Muscle layer of colon (tissue), 2 donors: ENCODE measurements at regions not wholly inside any gene's neighbourhood (a gene's known extent, or its start where the extent isn't known, plus 50 kb on each side); places are given as distances from the start of the nearest gene placed in this dataset.

Experiments
- H3K27ac ChIP-seq: one replicate; pipeline ENCODE4 v1.7.0; 2013; ENCODE audit warnings: low read depth, mild to moderate bottlenecking, low read length, moderate library complexity
- H3K27me3 ChIP-seq, 2 donors: one replicate each; pipeline ENCODE4 v1.7.0; 2013; ENCODE audit warnings: low read length in 2 of 2, mild to moderate bottlenecking in 2 of 2; ENCODE audit not compliant: insufficient read depth in 2 of 2, control insufficient read depth in 1 of 2
- H3K36me3 ChIP-seq: one replicate; pipeline ENCODE4 v1.7.0; 2013; ENCODE audit warnings: mild to moderate bottlenecking, low read length; ENCODE audit not compliant: insufficient read depth
- H3K4me1 ChIP-seq: one replicate; pipeline ENCODE4 v1.7.0; 2013; ENCODE audit warnings: mild to moderate bottlenecking, low read length; ENCODE audit not compliant: insufficient read depth
- H3K4me3 ChIP-seq, 2 donors: one replicate each; pipeline ENCODE4 v1.7.0; 2013; ENCODE audit warnings: low read length in 2 of 2, low read depth in 1 of 2, mild to moderate bottlenecking in 1 of 2, moderate library complexity in 1 of 2
- H3K9ac ChIP-seq: one replicate; pipeline ENCODE4 v1.7.0; 2013; ENCODE audit warnings: low read length
- H3K9me3 ChIP-seq: one replicate; pipeline ENCODE4 v1.7.0; 2013; ENCODE audit warnings: mild to moderate bottlenecking, low read length
- donor health status: abdominal sarcoma.
- donor health status: Adenocarcinoma of cecum.

DNA sequence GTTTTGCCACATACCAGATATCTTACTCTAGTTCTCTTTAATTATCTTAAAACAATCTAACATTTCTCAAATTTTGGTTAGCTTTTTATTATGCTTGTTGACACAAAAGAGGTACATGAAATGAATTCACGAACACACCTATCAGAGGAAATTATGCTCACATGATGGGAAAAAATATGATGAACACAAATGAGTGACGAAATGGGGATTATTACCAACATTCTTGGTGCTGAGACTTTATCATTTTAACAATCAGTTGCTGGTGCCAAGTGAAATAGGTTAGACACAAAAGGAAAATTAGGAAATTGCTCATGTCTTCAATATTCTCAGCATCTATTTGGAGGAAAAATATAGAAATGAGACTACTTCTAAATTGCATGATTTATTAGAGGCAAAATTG lies 944.7 kb upstream of the NRXN1 start:
- H3K4me1 ChIP-seq: no peaks in the 10 kb centered on the region
- no peak overlapping the region for H3K9ac ChIP-seq
- no peaks in the 10 kb centered on the region for H3K27me3 ChIP-seq
- no peaks in the 10 kb centered on the region for H3K9me3 ChIP-seq
- H3K36me3 ChIP-seq: no peaks in the 10 kb centered on the region
- H3K4me3 ChIP-seq: no peak overlapping the region
- H3K27ac ChIP-seq: no peak overlapping the region

DNA sequence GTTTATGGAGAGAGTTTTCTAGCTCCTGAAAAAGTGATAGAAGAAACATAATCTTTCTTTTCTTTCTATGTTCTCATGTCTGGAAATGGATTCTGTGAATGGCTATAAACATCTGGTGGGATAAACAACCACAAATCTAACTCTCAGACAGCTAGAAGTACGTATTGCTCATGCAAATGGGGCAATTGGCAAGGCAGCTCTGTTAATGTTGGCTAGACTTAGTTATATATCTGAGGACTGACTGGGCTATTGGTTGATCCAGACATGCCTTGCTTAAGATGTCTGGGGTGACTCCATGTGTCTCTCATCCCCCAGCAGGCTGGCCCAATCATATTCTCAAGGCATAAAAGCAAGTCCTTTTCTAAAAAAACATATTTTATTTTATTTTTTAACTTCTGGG lies 939.2 kb upstream of the NRXN1 start:
- no peaks in the 10 kb centered on the region for H3K9me3 ChIP-seq
- H3K4me3 ChIP-seq: no peak overlapping the region
- no peak overlapping the region for H3K27ac ChIP-seq
- H3K36me3 ChIP-seq: no peaks in the 10 kb centered on the region
- no peaks in the 10 kb centered on the region for H3K4me1 ChIP-seq
- no peaks in the 10 kb centered on the region for H3K27me3 ChIP-seq
- H3K9ac ChIP-seq: no peak overlapping the region

- no peaks in the 10 kb centered on the region for H3K36me3 ChIP-seq
- H3K27me3 ChIP-seq: no peaks in the 10 kb centered on the region
- no peak overlapping the region for H3K27ac ChIP-seq
- H3K4me1 ChIP-seq: no peaks in the 10 kb centered on the region
- no peaks in the 10 kb centered on the region for H3K9me3 ChIP-seq
- no peak overlapping the region for H3K9ac ChIP-seq
- H3K4me3 ChIP-seq: no peak overlapping the region
Observed at GRCh38 chr2:51969347-51969746, 937.4 kb upstream of the NRXN1 start.

DNA sequence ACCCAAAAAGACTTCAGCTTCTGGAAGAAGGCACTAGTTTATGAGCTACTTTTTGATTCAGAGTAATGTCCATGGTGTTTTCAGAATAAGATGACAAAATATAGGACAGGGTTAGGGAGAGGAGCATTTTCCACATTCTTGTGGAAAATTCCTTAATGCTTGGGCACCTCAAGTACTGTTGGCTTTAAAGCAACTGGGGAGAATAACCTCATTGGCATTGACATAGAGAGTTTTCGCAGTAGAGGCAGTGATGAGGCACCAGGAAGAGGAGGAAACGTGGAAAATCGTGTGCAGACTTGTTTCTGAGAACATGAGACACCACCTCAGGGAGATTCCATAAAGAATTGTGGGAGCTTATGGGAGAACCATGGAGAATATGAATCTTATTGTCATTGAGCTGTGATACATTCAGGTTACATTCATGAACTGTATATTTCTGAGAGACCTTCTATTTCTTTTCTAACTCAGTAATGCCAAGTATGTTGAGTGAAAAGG lies 929.0 kb upstream of the NRXN1 start:
- H3K27ac ChIP-seq: no peak overlapping the region
- no peaks in the 10 kb centered on the region for H3K4me1 ChIP-seq
- H3K9ac ChIP-seq: no peak overlapping the region
- no peaks in the 10 kb centered on the region for H3K36me3 ChIP-seq
- H3K9me3 ChIP-seq: no peaks in the 10 kb centered on the region
- H3K4me3 ChIP-seq: no peak overlapping the region
- H3K27me3 ChIP-seq: no peaks in the 10 kb centered on the region

GRCh38 chr2:51960281-51960680 lies 928.3 kb upstream of the NRXN1 start:
- Histone ChIP-seq H3K4me1 (no peaks in the 10 kb centered on the region), H3K4me3 (no peak overlapping the region), H3K27me3 (no peaks in the 10 kb centered on the region), H3K9me3 (no peaks in the 10 kb centered on the region), H3K9ac (no peak overlapping the region), H3K36me3 (no peaks in the 10 kb centered on the region), H3K27ac (no peak overlapping the region)

- no peaks in the 10 kb centered on the region for H3K4me1 ChIP-seq
- H3K36me3 ChIP-seq: no peaks in the 10 kb centered on the region
- H3K9me3 ChIP-seq: no peaks in the 10 kb centered on the region
- H3K4me3 ChIP-seq: no peak overlapping the region
- H3K27ac ChIP-seq: no peak overlapping the region
- H3K9ac ChIP-seq: no peak overlapping the region
- H3K27me3 ChIP-seq: no peaks in the 10 kb centered on the region
Observed at GRCh38 chr2:51959696-51960095, 927.8 kb upstream of the NRXN1 start.

- H3K27ac ChIP-seq: no peak overlapping the region
- no peaks in the 10 kb centered on the region for H3K4me1 ChIP-seq
- H3K4me3 ChIP-seq: no peak overlapping the region
- no peaks in the 10 kb centered on the region for H3K36me3 ChIP-seq
- no peak overlapping the region for H3K9ac ChIP-seq
- H3K27me3 ChIP-seq: no peaks in the 10 kb centered on the region
- no peaks in the 10 kb centered on the region for H3K9me3 ChIP-seq
Observed at GRCh38 chr2:51953931-51954330, 922.0 kb upstream of the NRXN1 start.

DNA sequence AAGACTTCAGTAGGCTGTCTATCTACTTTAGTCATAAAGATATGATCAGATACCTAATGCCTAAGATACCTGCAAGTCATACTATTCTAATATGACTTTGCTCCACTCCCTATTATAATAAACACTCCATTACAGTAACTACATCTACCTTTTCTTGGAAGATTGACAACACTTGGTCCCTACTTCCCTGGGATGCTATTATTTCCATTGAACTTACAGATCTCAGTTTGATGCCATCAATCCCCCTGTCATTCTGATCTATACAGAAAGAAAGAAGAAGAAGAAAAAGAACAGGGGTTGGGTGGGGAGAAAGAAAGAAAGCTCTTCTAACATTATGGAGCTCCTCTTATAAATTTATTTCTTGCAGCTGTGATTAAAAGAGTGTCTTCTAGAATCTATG lies 889.1 kb upstream of the NRXN1 start:
- Histone ChIP-seq H3K36me3 (no peaks in the 10 kb centered on the region), H3K27ac (no peak overlapping the region), H3K4me1 (no peaks in the 10 kb centered on the region), H3K9me3 (no peaks in the 10 kb centered on the region), H3K27me3 (no peaks in the 10 kb centered on the region), H3K4me3 (no peak overlapping the region), H3K9ac (no peak overlapping the region)

GRCh38 chr2:51920509-51920908 lies 888.6 kb upstream of the NRXN1 start:
- H3K9ac ChIP-seq: no peak overlapping the region
- no peak overlapping the region for H3K27ac ChIP-seq
- no peaks in the 10 kb centered on the region for H3K9me3 ChIP-seq
- no peaks in the 10 kb centered on the region for H3K4me1 ChIP-seq
- H3K36me3 ChIP-seq: no peaks in the 10 kb centered on the region
- H3K27me3 ChIP-seq: no peaks in the 10 kb centered on the region
- no peak overlapping the region for H3K4me3 ChIP-seq

- Histone ChIP-seq H3K9ac (no peak overlapping the region), H3K4me1 (no peaks in the 10 kb centered on the region), H3K27me3 (no peaks in the 10 kb centered on the region), H3K36me3 (no peaks in the 10 kb centered on the region), H3K27ac (no peak overlapping the region), H3K4me3 (no peak overlapping the region), H3K9me3 (no peaks in the 10 kb centered on the region)
Observed at GRCh38 chr2:51919395-51919794, 887.5 kb upstream of the NRXN1 start.

GRCh38 chr2:51918113-51918512 lies 886.2 kb upstream of the NRXN1 start:
- Histone ChIP-seq H3K27me3 (no peaks in the 10 kb centered on the region), H3K27ac (no peak overlapping the region), H3K4me3 (no peak overlapping the region), H3K9ac (no peak overlapping the region), H3K36me3 (no peaks in the 10 kb centered on the region), H3K4me1 (no peaks in the 10 kb centered on the region), H3K9me3 (no peaks in the 10 kb centered on the region)

DNA sequence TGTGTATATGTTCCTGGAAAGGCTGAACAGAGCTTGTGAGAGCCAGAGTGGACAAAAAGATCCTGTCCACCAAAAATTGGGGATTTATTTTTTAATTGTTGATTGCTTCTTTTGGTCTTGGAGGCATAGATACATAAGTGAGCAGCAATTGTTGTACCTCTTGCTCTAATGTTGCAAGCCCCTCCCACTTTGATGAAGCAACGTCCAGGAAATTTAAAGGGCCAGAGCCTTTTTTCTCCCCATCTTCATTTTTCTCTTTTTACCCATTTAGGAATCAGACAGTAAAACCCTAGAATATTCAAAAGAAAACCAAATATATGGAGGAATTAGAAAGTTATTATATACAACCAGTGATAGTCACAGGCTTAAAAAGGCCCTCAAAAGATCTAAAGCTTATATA lies 871.8 kb upstream of the NRXN1 start:
- no peaks in the 10 kb centered on the region for H3K27me3 ChIP-seq
- H3K27ac ChIP-seq: no peak overlapping the region
- H3K9me3 ChIP-seq: no peaks in the 10 kb centered on the region
- no peak overlapping the region for H3K4me3 ChIP-seq
- no peaks in the 10 kb centered on the region for H3K36me3 ChIP-seq
- no peak overlapping the region for H3K9ac ChIP-seq
- H3K4me1 ChIP-seq: no peaks in the 10 kb centered on the region
